ENCODE measurements at regions not wholly inside any gene's neighbourhood (a gene's known extent, or its start where the extent isn't known, plus 50 kb on each side); places are given as distances from the start of the nearest gene placed in this dataset.

DNA sequence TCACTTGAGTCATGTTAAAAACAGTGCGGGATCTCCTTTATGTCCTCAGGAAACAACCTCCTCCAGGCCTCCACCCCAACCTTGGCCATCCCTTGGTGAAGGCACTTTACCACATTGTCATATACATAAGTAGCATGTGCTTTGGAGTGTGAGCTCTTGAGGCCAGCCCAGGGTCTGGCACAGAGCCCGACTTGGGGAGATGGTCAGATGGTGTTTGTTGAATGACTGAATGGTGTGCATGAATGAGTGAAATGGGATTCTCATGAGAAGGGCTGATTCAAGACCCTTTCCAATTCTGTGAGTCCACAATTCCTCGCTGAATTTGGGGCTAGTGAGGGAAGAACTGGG is 52.9 kb upstream of the DLK1 start:
- intact Hi-C loops (cut with DNase I) = no loop called here
- Histone ChIP-seq H3K27ac (no peak overlapping the region), H3K9me3 (no peaks in the 10 kb centered on the region), H3K4me3 (no peak overlapping the region), H3K27me3 (peaks cover 0 to 24% (median 0%) of the 10 kb centered on the region in 3 donors), H3K36me3 (no peaks in the 10 kb centered on the region), H3K4me1 (peaks cover 0 to 30% (median 28%) of the 10 kb centered on the region in 4 donors)
- TF ChIP-seq CTCF (IDR thresholded peaks at IDR 0.05) (no peak), EP300 (IDR thresholded peaks at IDR 0.05) (no peak), POLR2AphosphoS5 (IDR thresholded peaks at IDR 0.05) (no peak), POLR2A (IDR thresholded peaks at IDR 0.05) (no peak)
- no peak for DNase-seq
- 85 to 92% methylated on average over 3 of the region's 3 CpGs for WGBS, 2 donors

DNA sequence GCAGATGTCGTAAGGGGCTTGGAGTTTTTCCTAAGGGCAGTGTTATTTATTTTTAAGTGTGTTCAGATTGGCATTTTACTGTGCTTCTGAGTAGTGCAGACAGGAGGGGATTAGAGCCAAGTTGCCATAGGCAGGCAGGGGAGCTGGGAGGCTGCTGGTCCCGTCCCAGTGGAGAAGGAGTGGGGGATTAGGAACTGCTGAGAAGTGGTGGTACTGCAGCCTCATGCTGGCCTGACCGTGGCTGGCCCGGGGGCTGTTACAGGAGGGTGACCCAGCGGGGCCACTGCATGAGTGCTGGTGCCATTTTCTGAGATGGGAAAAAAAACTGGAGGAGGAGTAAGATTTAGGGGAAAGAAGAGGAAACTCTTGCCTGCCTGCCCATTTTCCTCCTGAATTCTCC is 52.3 kb upstream of the DLK1 start:
- H3K4me1 ChIP-seq = peaks cover 0 to 34% (median 29%) of the 10 kb centered on the region in 4 donors
- DNase-seq = no peak
- no peak for TF ChIP-seq EP300 (IDR thresholded peaks at IDR 0.05)
- TF ChIP-seq POLR2AphosphoS5 (IDR thresholded peaks at IDR 0.05) = no peak
- no peak for TF ChIP-seq CTCF (IDR thresholded peaks at IDR 0.05)
- TF ChIP-seq POLR2A (IDR thresholded peaks at IDR 0.05) = no peak
- peaks cover 0 to 18% (median 0%) of the 10 kb centered on the region in 3 donors for H3K27me3 ChIP-seq
- H3K27ac ChIP-seq = no peak overlapping the region
- H3K9me3 ChIP-seq = no peaks in the 10 kb centered on the region
- intact Hi-C loops (cut with DNase I) = no loop called here
- 81 to 95% methylated on average over 5 of the region's 5 CpGs for WGBS, 2 donors
- H3K4me3 ChIP-seq = no peak overlapping the region
- H3K36me3 ChIP-seq = no peaks in the 10 kb centered on the region

DNA sequence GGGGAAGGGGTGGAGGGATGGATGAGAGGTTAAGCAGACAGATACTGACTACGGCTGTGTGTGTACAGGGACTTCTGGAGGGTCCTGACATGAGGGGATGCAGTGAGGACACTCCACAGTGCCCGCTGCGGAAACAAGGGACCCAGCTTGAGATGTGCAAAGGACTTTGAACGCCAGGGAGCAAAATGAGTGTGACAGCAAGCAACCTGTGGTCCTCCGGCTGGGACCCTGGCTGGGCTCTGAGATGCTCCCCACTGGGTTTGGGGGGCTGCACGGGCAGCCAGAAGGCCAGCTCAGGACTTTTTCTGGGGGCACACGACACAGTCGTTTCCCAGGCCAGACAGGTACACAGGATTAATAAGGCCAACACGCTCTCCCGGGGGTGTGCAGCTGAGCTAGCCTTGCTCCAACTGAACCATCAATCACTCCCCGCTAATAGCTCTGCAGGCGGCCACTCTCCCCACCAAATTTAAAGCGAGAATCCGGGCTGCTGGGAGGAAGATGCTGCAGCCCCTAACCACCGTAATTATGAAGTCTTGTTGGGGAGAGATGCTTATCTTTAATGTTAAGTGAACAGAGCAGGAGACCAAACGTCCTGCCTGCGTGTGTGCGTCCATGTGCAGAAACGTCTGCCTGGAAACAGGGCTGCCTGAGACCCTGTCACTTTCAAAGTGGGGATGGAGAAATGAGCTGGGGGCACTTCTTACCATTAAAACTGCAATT is 51.6 kb upstream of the DLK1 start:
- H3K4me1 ChIP-seq = peaks cover 0 to 39% (median 31%) of the 10 kb centered on the region in 4 donors
- WGBS, 2 donors = 82 to 87% methylated on average over 19 of the region's 19 CpGs
- no peak for DNase-seq
- H3K27me3 ChIP-seq = peaks cover 0 to 13% (median 0%) of the 10 kb centered on the region in 3 donors
- H3K36me3 ChIP-seq = no peaks in the 10 kb centered on the region
- H3K27ac ChIP-seq = no peak overlapping the region
- H3K4me3 ChIP-seq = no peak overlapping the region
- no peak for TF ChIP-seq POLR2A (IDR thresholded peaks at IDR 0.05)
- TF ChIP-seq EP300 (IDR thresholded peaks at IDR 0.05) = no peak
- no peak for TF ChIP-seq POLR2AphosphoS5 (IDR thresholded peaks at IDR 0.05)
- TF ChIP-seq CTCF (IDR thresholded peaks at IDR 0.05) = no peak
- intact Hi-C loops (cut with DNase I) = no loop called here
- H3K9me3 ChIP-seq = no peaks in the 10 kb centered on the region

- intact Hi-C loops (cut with DNase I) = no loop called here
- 21 to 68% methylated on average over 20 of the region's 20 CpGs for WGBS, 2 donors
- H3K4me3 ChIP-seq = no peak overlapping the region
- H3K27ac ChIP-seq = peak overlapping the region in 1 of 4 donors; percentile 75
- TF ChIP-seq POLR2A (IDR thresholded peaks at IDR 0.05) (no peak), POLR2AphosphoS5 (IDR thresholded peaks at IDR 0.05) (no peak), CTCF (IDR thresholded peaks at IDR 0.05) (no peak), EP300 (IDR thresholded peaks at IDR 0.05) (no peak)
- H3K27me3 ChIP-seq = peaks cover 0 to 11% (median 0%) of the 10 kb centered on the region in 3 donors
- H3K9me3 ChIP-seq = no peaks in the 10 kb centered on the region
- peaks cover 0 to 45% (median 39%) of the 10 kb centered on the region in 4 donors for H3K4me1 ChIP-seq
- no peak for DNase-seq
- H3K36me3 ChIP-seq = no peaks in the 10 kb centered on the region
These were observed 50.7 kb upstream of the DLK1 start for GRCh38 chr14:100675699-100676684.

Data from sigmoid colon (tissue), 6 donors.